ENCODE measurements at regions not wholly inside any gene's neighbourhood (a gene's known extent, or its start where the extent isn't known, plus 50 kb on each side); places are given as distances from the start of the nearest gene placed in this dataset.

- TF ChIP-seq CTCF (IDR thresholded peaks at IDR 0.05; ENCODE audit: low read depth, low read length), result no peak
- no peak for TF ChIP-seq EZH2phosphoT487 (IDR thresholded peaks at IDR 0.05; ENCODE audit: low read depth)
Measured at GRCh38 chr1:56216218-56216617, 363.1 kb downstream of the PLPP3 start.

All from OCI-LY3 (cell line).